Naive B cell (primary cell): ENCODE measurements at regions not wholly inside any gene's neighbourhood (a gene's known extent, or its start where the extent isn't known, plus 50 kb on each side); places are given as distances from the start of the nearest gene placed in this dataset.
"Not testable (repeated sequence)": the region's sequence is repeated elsewhere in the genome, so short reads cannot be mapped to it uniquely, and the experiment has no call there.

ENCODE experiments used
- ATAC-seq, 2 donors: fragments of 150-1000 bp; cut with Tn5 transposase; 2 replicates each; pipeline ENCODE4 v1.10.0; 2021; ENCODE audit warnings: low read depth in 2 of 2, mild to moderate bottlenecking in 2 of 2, moderate library complexity in 2 of 2
- DNase-seq: peaks from one replicate; pipeline ENCODE4 v3.0.0; 2022
- H3K27ac Mint-ChIP-seq, 6 donors: one replicate each; pipeline ENCODE4 v1.8.0; 2020 to 2022; ENCODE audit warnings: mild to moderate bottlenecking in 6 of 6, mixed read lengths in 6 of 6, moderate library complexity in 5 of 6, inconsistent platforms in 2 of 6
- H3K27me3 Mint-ChIP-seq, 3 donors: one replicate each; pipeline ENCODE4 v1.8.0; 2021 to 2022; ENCODE audit warnings: mixed read lengths in 3 of 3, mild to moderate bottlenecking in 1 of 3
- H3K36me3 Mint-ChIP-seq, 2 donors: one replicate each; pipeline ENCODE4 v1.8.0; 2020 to 2022; ENCODE audit warnings: mixed read lengths in 2 of 2, inconsistent platforms in 1 of 2, mild to moderate bottlenecking in 1 of 2
- H3K4me1 Mint-ChIP-seq, 3 donors: one replicate each; pipeline ENCODE4 v1.8.0; 2020 to 2022; ENCODE audit warnings: mixed read lengths in 3 of 3, inconsistent platforms in 1 of 3, mild to moderate bottlenecking in 1 of 3, moderate library complexity in 1 of 3
- H3K4me3 Mint-ChIP-seq, 8 donors: one replicate each; pipeline ENCODE4 v1.8.0; 2020 to 2022; ENCODE audit warnings: mild to moderate bottlenecking in 8 of 8, mixed read lengths in 8 of 8, moderate library complexity in 8 of 8, inconsistent platforms in 2 of 8
- H3K9me3 Mint-ChIP-seq, 7 donors: one replicate each; pipeline ENCODE4 v1.8.0; 2020 to 2022; ENCODE audit warnings: mixed read lengths in 7 of 7, mild to moderate bottlenecking in 5 of 7, inconsistent platforms in 2 of 7, moderate library complexity in 1 of 7

DNA sequence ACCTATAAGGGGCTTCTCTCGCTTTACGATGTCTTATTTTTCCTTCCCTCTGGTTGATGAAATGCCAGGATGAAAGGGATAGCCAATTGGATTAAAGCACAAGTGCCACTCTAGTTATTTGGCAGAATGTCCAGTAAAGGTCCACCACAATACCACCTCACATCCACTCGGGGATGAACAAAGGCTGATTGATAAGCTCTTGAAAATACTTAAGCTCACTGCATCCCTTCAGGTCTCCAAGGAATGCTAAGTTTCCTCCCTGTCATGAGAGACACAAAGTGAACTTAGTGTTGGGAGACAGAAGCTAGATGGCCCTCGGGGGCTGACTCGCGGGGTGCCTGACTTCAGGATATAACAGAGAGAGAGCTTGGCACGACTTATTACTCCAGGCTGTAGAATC is 185.9 kb upstream of the ZNF644 start:
- not testable (repeated sequence) for ATAC-seq, H3K36me3 Mint-ChIP-seq
- H3K27me3 Mint-ChIP-seq: peaks cover 26 to 30% (median 30%) of the 10 kb centered on the region in 3 donors

GRCh38 chr1:91204150-91204549 is 182.3 kb upstream of the ZNF644 start:
- H3K9me3 Mint-ChIP-seq, H3K4me3 Mint-ChIP-seq, DNase-seq, H3K4me1 Mint-ChIP-seq, ATAC-seq, H3K36me3 Mint-ChIP-seq: not testable (repeated sequence)
- Mint-ChIP-seq H3K27ac (peak overlapping the region in 1 of 6 donors; percentile 57), H3K27me3 (peaks cover 29 to 34% (median 30%) of the 10 kb centered on the region in 3 donors)

More for the DNA sequence above, 185.9 kb upstream of the ZNF644 start:
- not testable (repeated sequence) for H3K9me3 Mint-ChIP-seq, H3K4me3 Mint-ChIP-seq, DNase-seq, H3K4me1 Mint-ChIP-seq, H3K27ac Mint-ChIP-seq

DNA sequence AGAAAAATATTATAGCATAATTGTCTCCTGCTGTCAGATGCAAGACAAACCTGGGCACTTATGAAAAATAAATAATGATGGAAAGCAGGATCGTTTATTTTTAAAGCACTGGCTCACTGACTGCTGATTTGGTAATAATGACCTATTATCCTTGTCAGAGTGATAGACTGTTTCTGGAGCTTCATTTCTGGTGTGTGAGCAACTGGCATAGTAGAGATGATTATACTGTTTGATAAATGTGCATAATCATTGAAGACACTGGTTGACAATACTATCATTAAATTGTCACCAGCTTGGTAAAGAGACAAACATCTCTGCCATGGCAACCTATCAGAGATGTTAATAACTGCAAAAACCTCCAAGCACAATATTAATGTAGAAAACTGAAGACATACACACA is 179.9 kb upstream of the ZNF644 start:
- peaks cover 23 to 41% (median 26%) of the 10 kb centered on the region in 3 donors for H3K27me3 Mint-ChIP-seq
- H3K36me3 Mint-ChIP-seq: no peaks in the 10 kb centered on the region
- no peak overlapping the region for H3K4me3 Mint-ChIP-seq
- ATAC-seq (no peak), DNase-seq (no peak)
- H3K9me3 Mint-ChIP-seq: peaks cover 0 to 3% (median 0%) of the 10 kb centered on the region in 7 donors
- H3K4me1 Mint-ChIP-seq: no peaks in the 10 kb centered on the region
- no peak overlapping the region for H3K27ac Mint-ChIP-seq

GRCh38 chr1:91201176-91201575 is 179.3 kb upstream of the ZNF644 start:
- no peak overlapping the region for H3K27ac Mint-ChIP-seq

GRCh38 chr1:91200675-91201074 is 178.8 kb upstream of the ZNF644 start:
- peaks cover 18 to 34% (median 18%) of the 10 kb centered on the region in 3 donors for H3K27me3 Mint-ChIP-seq
- DNase-seq (no peak), ATAC-seq (no peak)
- no peak overlapping the region for H3K27ac Mint-ChIP-seq
- H3K36me3 Mint-ChIP-seq: no peaks in the 10 kb centered on the region
- H3K9me3 Mint-ChIP-seq: peaks cover 0 to 3% (median 0%) of the 10 kb centered on the region in 7 donors
- no peaks in the 10 kb centered on the region for H3K4me1 Mint-ChIP-seq
- no peak overlapping the region for H3K4me3 Mint-ChIP-seq

More at GRCh38 chr1:91201176-91201575, 179.3 kb upstream of the ZNF644 start:
- no peaks in the 10 kb centered on the region for H3K4me1 Mint-ChIP-seq
- peaks cover 18 to 36% (median 20%) of the 10 kb centered on the region in 3 donors for H3K27me3 Mint-ChIP-seq
- DNase-seq (no peak), ATAC-seq (no peak)
- no peak overlapping the region for H3K4me3 Mint-ChIP-seq
- H3K9me3 Mint-ChIP-seq: peaks cover 0 to 3% (median 0%) of the 10 kb centered on the region in 7 donors
- H3K36me3 Mint-ChIP-seq: no peaks in the 10 kb centered on the region

DNA sequence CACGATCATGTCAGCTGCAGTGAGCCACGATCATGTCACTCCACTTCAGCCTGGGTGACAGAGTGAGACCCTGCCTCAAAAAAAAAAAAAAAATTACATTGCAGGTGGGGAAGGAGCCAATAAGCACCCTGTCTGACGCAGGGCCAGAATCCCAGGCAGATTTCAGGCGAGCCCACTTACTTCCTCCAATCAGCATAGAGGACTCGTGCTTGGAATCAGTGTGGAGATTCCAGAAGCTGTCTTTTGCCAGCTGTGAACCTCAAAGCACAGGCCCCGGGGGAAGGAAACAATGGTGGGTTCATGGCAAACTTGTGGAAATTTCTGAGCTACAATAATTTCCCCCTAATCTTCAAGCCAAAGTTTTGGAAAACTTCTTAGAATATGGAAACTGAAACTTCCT is 178.2 kb upstream of the ZNF644 start:
- Mint-ChIP-seq H3K36me3 (no peaks in the 10 kb centered on the region), H3K9me3 (peaks cover 0 to 2% (median 0%) of the 10 kb centered on the region in 7 donors), H3K4me1 (no peaks in the 10 kb centered on the region), H3K27me3 (peaks cover 14 to 34% (median 18%) of the 10 kb centered on the region in 3 donors), H3K4me3 (no peak overlapping the region), H3K27ac (no peak overlapping the region)
- DNase-seq (no peak), ATAC-seq (no peak)

GRCh38 chr1:91190996-91191395 is 169.2 kb upstream of the ZNF644 start:
- no peak for ATAC-seq
- H3K27ac Mint-ChIP-seq: no peak overlapping the region
- no peak for DNase-seq
- peaks cover 5 to 7% of the 10 kb centered on the region in 2 donors for H3K36me3 Mint-ChIP-seq
- H3K9me3 Mint-ChIP-seq: peaks cover 1 to 16% (median 4%) of the 10 kb centered on the region in 7 donors
- H3K4me1 Mint-ChIP-seq: no peaks in the 10 kb centered on the region
- H3K27me3 Mint-ChIP-seq: peaks cover 26 to 28% (median 27%) of the 10 kb centered on the region in 3 donors
- no peak overlapping the region for H3K4me3 Mint-ChIP-seq

GRCh38 chr1:91189096-91189495 is 167.3 kb upstream of the ZNF644 start:
- Mint-ChIP-seq H3K27ac (no peak overlapping the region), H3K27me3 (peaks cover 26 to 38% (median 27%) of the 10 kb centered on the region in 3 donors), H3K4me3 (peak overlapping the region in 1 of 8 donors; percentile 14), H3K4me1 (no peaks in the 10 kb centered on the region), H3K9me3 (peaks cover 8 to 33% (median 11%) of the 10 kb centered on the region in 7 donors), H3K36me3 (peaks cover 5 to 15% of the 10 kb centered on the region in 2 donors)
- DNase-seq (no peak), ATAC-seq (no peak)

- H3K36me3 Mint-ChIP-seq: not testable (repeated sequence)
Observed at GRCh38 chr1:91182807-91183206, 161.0 kb upstream of the ZNF644 start.

DNA sequence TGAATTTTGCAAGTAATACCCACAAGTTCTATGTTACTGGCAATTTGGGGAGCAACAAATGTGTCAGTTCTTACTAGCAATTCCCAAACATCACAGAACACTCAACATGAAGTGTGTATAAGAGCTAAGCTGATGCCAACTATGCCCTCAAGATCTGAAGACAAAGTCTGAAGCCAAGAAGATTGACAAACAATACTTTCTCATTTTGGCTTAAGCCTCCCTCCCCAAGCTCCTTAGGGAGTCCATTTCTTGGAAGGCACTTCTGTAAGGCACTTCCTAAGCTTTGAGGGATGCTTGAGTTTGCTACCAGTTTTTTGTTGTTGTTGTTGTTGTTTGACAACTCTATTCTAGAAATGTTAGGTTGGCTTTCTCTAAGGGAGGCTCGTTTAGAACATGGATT is 154.4 kb upstream of the ZNF644 start:
- no peaks in the 10 kb centered on the region for H3K4me1 Mint-ChIP-seq
- peaks cover 37 to 62% (median 50%) of the 10 kb centered on the region in 3 donors for H3K27me3 Mint-ChIP-seq
- DNase-seq (no peak), ATAC-seq (no peak)
- peaks cover 0 to 2% (median 0%) of the 10 kb centered on the region in 7 donors for H3K9me3 Mint-ChIP-seq
- H3K4me3 Mint-ChIP-seq: no peak overlapping the region
- H3K27ac Mint-ChIP-seq: no peak overlapping the region
- H3K36me3 Mint-ChIP-seq: no peaks in the 10 kb centered on the region

More at GRCh38 chr1:91182807-91183206, 161.0 kb upstream of the ZNF644 start:
- ATAC-seq, DNase-seq, H3K4me1 Mint-ChIP-seq, H3K4me3 Mint-ChIP-seq: not testable (repeated sequence)
- Mint-ChIP-seq H3K9me3 (peaks cover 7 to 49% (median 22%) of the 10 kb centered on the region in 7 donors), H3K27me3 (peaks cover 8 to 35% (median 18%) of the 10 kb centered on the region in 3 donors), H3K27ac (peak overlapping the region in 1 of 6 donors; percentile 8)

- Mint-ChIP-seq H3K36me3 (no peaks in the 10 kb centered on the region), H3K27ac (no peak overlapping the region), H3K9me3 (no peaks in the 10 kb centered on the region), H3K4me3 (no peak overlapping the region), H3K4me1 (no peaks in the 10 kb centered on the region), H3K27me3 (peaks cover 37 to 58% (median 50%) of the 10 kb centered on the region in 3 donors)
- ATAC-seq (no peak), DNase-seq (no peak)
Observed at GRCh38 chr1:91174734-91175133, 152.9 kb upstream of the ZNF644 start.

- Mint-ChIP-seq H3K4me1 (no peaks in the 10 kb centered on the region), H3K36me3 (no peaks in the 10 kb centered on the region), H3K27me3 (peaks cover 30 to 58% (median 50%) of the 10 kb centered on the region in 3 donors), H3K27ac (no peak overlapping the region), H3K9me3 (no peaks in the 10 kb centered on the region), H3K4me3 (no peak overlapping the region)
- ATAC-seq: no peak
- DNase-seq: no peak
Observed at GRCh38 chr1:91173346-91173890, 151.6 kb upstream of the ZNF644 start.

DNA sequence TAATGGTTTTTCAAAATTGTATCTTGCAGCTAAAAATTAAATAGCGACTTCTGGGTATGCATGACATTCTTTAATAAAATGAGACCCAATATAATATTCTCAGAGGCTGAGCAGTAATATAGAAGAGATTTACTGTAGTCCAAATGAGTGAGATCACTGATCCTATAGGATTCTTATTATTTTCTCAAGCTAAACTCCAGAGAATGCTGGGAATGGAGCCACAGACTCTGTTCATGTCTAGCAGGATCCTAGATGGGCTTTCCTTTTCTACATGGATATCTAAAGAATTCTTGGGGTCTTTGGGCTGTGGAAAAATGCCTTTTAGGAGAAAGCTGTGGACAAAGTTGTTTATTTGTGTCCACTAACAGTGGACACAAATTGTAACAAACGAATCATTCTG is 150.7 kb upstream of the ZNF644 start:
- Mint-ChIP-seq H3K9me3 (no peaks in the 10 kb centered on the region), H3K27me3 (peaks cover 26 to 61% (median 52%) of the 10 kb centered on the region in 3 donors), H3K4me1 (no peaks in the 10 kb centered on the region), H3K36me3 (no peaks in the 10 kb centered on the region), H3K4me3 (no peak overlapping the region), H3K27ac (no peak overlapping the region)
- no peak for ATAC-seq
- no peak for DNase-seq

GRCh38 chr1:91171898-91172297 is 150.1 kb upstream of the ZNF644 start:
- DNase-seq (no peak), ATAC-seq (no peak)
- Mint-ChIP-seq H3K4me1 (no peaks in the 10 kb centered on the region), H3K27ac (no peak overlapping the region), H3K36me3 (no peaks in the 10 kb centered on the region), H3K9me3 (no peaks in the 10 kb centered on the region), H3K27me3 (peaks cover 26 to 58% (median 50%) of the 10 kb centered on the region in 3 donors), H3K4me3 (no peak overlapping the region)
